ENCODE measurements at regions not wholly inside any gene's neighbourhood (a gene's known extent, or its start where the extent isn't known, plus 50 kb on each side); places are given as distances from the start of the nearest gene placed in this dataset.

- intact Hi-C loops (cut with DNase I): no loop called here
- Histone ChIP-seq H3K4me3 (no peak overlapping the region), H3K27me3 (no peaks in the 10 kb centered on the region), H3K27ac (no peak overlapping the region), H3K4me1 (no peaks in the 10 kb centered on the region), H3K36me3 (no peaks in the 10 kb centered on the region), H3K9me3 (no peaks in the 10 kb centered on the region)
- 65 to 72% methylated on average over 2 of the region's 2 CpGs for WGBS, 2 donors
- no peak for DNase-seq
- TF ChIP-seq POLR2A (IDR thresholded peaks at IDR 0.05): no peak
- TF ChIP-seq, protein P1, sequence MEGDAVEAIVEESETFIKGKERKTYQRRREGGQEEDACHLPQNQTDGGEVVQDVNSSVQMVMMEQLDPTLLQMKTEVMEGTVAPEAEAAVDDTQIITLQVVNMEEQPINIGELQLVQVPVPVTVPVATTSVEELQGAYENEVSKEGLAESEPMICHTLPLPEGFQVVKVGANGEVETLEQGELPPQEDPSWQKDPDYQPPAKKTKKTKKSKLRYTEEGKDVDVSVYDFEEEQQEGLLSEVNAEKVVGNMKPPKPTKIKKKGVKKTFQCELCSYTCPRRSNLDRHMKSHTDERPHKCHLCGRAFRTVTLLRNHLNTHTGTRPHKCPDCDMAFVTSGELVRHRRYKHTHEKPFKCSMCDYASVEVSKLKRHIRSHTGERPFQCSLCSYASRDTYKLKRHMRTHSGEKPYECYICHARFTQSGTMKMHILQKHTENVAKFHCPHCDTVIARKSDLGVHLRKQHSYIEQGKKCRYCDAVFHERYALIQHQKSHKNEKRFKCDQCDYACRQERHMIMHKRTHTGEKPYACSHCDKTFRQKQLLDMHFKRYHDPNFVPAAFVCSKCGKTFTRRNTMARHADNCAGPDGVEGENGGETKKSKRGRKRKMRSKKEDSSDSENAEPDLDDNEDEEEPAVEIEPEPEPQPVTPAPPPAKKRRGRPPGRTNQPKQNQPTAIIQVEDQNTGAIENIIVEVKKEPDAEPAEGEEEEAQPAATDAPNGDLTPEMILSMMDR (IDR thresholded peaks at IDR 0.05): no peak
These were observed 951.6 kb downstream of the TUSC7 start for GRCh38 chr3:117660941-117661817.

DNA sequence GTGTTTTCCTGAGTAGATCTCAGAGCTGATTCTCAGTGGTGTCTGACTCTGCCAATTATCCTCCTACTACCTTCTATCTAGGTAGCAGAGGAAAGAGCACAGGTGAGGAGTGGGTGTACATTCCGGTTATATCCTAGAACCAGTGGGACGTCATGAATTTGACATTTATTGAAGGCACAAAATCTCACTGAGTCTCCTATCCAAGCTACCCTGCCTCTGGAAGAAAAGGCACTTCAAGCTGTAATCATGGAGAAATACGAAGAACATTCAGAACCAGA is 952.2 kb downstream of the TUSC7 start:
- TF ChIP-seq, protein P1 (IDR thresholded peaks at IDR 0.05): no peak
- TF ChIP-seq POLR2A (IDR thresholded peaks at IDR 0.05): no peak
- Histone ChIP-seq H3K27ac (no peak overlapping the region), H3K4me1 (no peaks in the 10 kb centered on the region), H3K27me3 (no peaks in the 10 kb centered on the region), H3K36me3 (no peaks in the 10 kb centered on the region), H3K4me3 (no peak overlapping the region), H3K9me3 (no peaks in the 10 kb centered on the region)
- DNase-seq: no peak
- intact Hi-C loops (cut with DNase I): no loop called here
- 83 to 90% methylated on average over 3 of the region's 3 CpGs for WGBS, 2 donors

DNA sequence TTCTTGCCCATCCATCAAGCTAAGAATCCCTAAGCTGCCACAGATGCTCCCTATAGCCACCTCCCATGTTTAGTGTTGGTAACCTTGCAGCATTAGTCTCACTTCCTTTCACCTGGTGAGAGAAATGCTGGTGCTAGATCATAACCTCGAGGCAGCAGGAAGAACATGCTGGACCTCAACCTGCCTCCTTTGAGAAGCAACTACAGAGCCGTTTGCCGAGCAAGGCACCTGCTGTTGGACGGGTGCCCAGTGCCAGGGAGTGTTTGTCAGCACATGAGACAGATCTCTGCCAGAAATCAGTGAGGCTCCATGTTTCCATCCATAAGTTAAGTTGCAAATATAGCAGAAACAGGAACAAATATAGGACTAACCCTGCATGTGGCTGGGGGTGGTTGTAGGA is 955.7 kb downstream of the TUSC7 start:
- WGBS, 2 donors: 12 to 40% methylated on average over 3 to 4 of the region's 4 CpGs
- intact Hi-C loops (cut with DNase I): no loop called here
- Histone ChIP-seq H3K36me3 (no peaks in the 10 kb centered on the region), H3K9me3 (no peaks in the 10 kb centered on the region), H3K4me3 (no peak overlapping the region), H3K27me3 (no peaks in the 10 kb centered on the region), H3K27ac (no peak overlapping the region), H3K4me1 (no peaks in the 10 kb centered on the region)
- TF ChIP-seq POLR2A (IDR thresholded peaks at IDR 0.05): no peak
- TF ChIP-seq, protein P1 (IDR thresholded peaks at IDR 0.05): no peak
- no peak for DNase-seq

DNA sequence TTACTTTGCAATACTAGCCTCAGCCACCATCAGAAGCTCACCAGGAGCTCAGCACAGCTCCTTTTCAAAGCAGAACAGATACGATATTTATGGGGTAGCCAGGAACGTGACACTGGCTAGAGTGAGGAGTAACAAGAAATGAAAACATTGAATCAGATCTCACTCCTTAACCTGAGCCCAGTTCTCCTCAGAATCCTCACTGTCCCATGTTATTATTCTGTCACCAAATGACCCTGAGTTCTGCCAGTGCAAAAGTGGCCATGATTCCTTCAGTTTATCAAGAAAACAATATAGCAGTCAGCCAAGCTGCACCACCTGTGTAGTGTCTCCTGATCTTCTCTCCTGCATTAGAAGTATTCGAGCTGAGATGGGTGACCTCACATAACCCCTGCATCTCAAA is 956.7 kb downstream of the TUSC7 start:
- 21 to 61% methylated on average over 1 to 3 of the region's 3 CpGs for WGBS, 2 donors
- no peak for TF ChIP-seq POLR2A (IDR thresholded peaks at IDR 0.05)
- TF ChIP-seq, protein P1 (IDR thresholded peaks at IDR 0.05): no peak
- H3K27ac ChIP-seq: no peak overlapping the region
- no peak for DNase-seq
- no peak overlapping the region for H3K4me3 ChIP-seq
- H3K9me3 ChIP-seq: no peaks in the 10 kb centered on the region
- intact Hi-C loops (cut with DNase I): no loop called here
- no peaks in the 10 kb centered on the region for H3K36me3 ChIP-seq
- no peaks in the 10 kb centered on the region for H3K4me1 ChIP-seq
- H3K27me3 ChIP-seq: no peaks in the 10 kb centered on the region

GRCh38 chr3:117666812-117667211 is 957.2 kb downstream of the TUSC7 start:
- intact Hi-C loops (cut with DNase I): no loop called here
- WGBS, 2 donors: 37 to 54% methylated on average over 3 of the region's 3 CpGs
- no peaks in the 10 kb centered on the region for H3K36me3 ChIP-seq
- H3K27ac ChIP-seq: no peak overlapping the region
- H3K9me3 ChIP-seq: no peaks in the 10 kb centered on the region
- H3K4me1 ChIP-seq: no peaks in the 10 kb centered on the region
- no peaks in the 10 kb centered on the region for H3K27me3 ChIP-seq
- H3K4me3 ChIP-seq: no peak overlapping the region
- TF ChIP-seq, protein P1 (IDR thresholded peaks at IDR 0.05): no peak
- TF ChIP-seq POLR2A (IDR thresholded peaks at IDR 0.05): no peak
- DNase-seq: no peak
